ENCODE measurements at regions not wholly inside any gene's neighbourhood (a gene's known extent, or its start where the extent isn't known, plus 50 kb on each side); places are given as distances from the start of the nearest gene placed in this dataset.

- FAIRE-seq (no peak), DNase-seq (ENCODE audit: insufficient read length, low spot score) (no peak)
- TF ChIP-seq TAF1 (IDR thresholded peaks at IDR 0.05; ENCODE audit: low read depth, low read length) (no peak), POU2F2 (IDR thresholded peaks at IDR 0.05; ENCODE audit: low read depth, low read length) (no peak), POLR2A (IDR thresholded peaks at IDR 0.05; ENCODE audit: low read depth, low read length) (no peak), POLR2AphosphoS5 (IDR thresholded peaks at IDR 0.05; ENCODE audit: low read depth, low read length) (no peak), PAX5 (IDR thresholded peaks at IDR 0.05; ENCODE audit: insufficient read depth, low read length, severe bottlenecking) (no peak), SPI1 (IDR thresholded peaks at IDR 0.05; ENCODE audit: low read depth, low read length) (no peak)
Observed at GRCh38 chr15:70351941-70352774, 254.4 kb upstream of the TLE3 start.

- DNase-seq (ENCODE audit: insufficient read length, low spot score) (no peak), FAIRE-seq (no peak)
- TF ChIP-seq TAF1 (IDR thresholded peaks at IDR 0.05; ENCODE audit: low read depth, low read length) (no peak), SPI1 (IDR thresholded peaks at IDR 0.05; ENCODE audit: low read depth, low read length) (no peak), PAX5 (IDR thresholded peaks at IDR 0.05; ENCODE audit: insufficient read depth, low read length, severe bottlenecking) (no peak), POLR2AphosphoS5 (IDR thresholded peaks at IDR 0.05; ENCODE audit: low read depth, low read length) (no peak), POU2F2 (IDR thresholded peaks at IDR 0.05; ENCODE audit: low read depth, low read length) (no peak), POLR2A (IDR thresholded peaks at IDR 0.05; ENCODE audit: low read depth, low read length) (no peak)
Observed at GRCh38 chr15:70351391-70351790, 253.7 kb upstream of the TLE3 start.

- no peak for DNase-seq (ENCODE audit: insufficient read length, low spot score)
- FAIRE-seq: no peak
- TF ChIP-seq POU2F2 (IDR thresholded peaks at IDR 0.05; ENCODE audit: low read depth, low read length): no peak
- TF ChIP-seq POLR2A (IDR thresholded peaks at IDR 0.05; ENCODE audit: low read depth, low read length): no peak
- no peak for TF ChIP-seq POLR2AphosphoS5 (IDR thresholded peaks at IDR 0.05; ENCODE audit: low read depth, low read length)
- no peak for TF ChIP-seq PAX5 (IDR thresholded peaks at IDR 0.05; ENCODE audit: insufficient read depth, low read length, severe bottlenecking)
- no peak for TF ChIP-seq SPI1 (IDR thresholded peaks at IDR 0.05; ENCODE audit: low read depth, low read length)
- no peak for TF ChIP-seq TAF1 (IDR thresholded peaks at IDR 0.05; ENCODE audit: low read depth, low read length)
Observed at GRCh38 chr15:70348581-70349344, 251.0 kb upstream of the TLE3 start.

- TF ChIP-seq POU2F2 (IDR thresholded peaks at IDR 0.05; ENCODE audit: low read depth, low read length) (no peak), SPI1 (IDR thresholded peaks at IDR 0.05; ENCODE audit: low read depth, low read length) (no peak), PAX5 (IDR thresholded peaks at IDR 0.05; ENCODE audit: insufficient read depth, low read length, severe bottlenecking) (no peak), TAF1 (IDR thresholded peaks at IDR 0.05; ENCODE audit: low read depth, low read length) (no peak), POLR2A (IDR thresholded peaks at IDR 0.05; ENCODE audit: low read depth, low read length) (no peak)
- FAIRE-seq (no peak), DNase-seq (ENCODE audit: insufficient read length, low spot score) (no peak)
Observed at GRCh38 chr15:70348226-70348543, 250.5 kb upstream of the TLE3 start.

- TF ChIP-seq POLR2A (IDR thresholded peaks at IDR 0.05; ENCODE audit: low read depth, low read length) (no peak), SPI1 (IDR thresholded peaks at IDR 0.05; ENCODE audit: low read depth, low read length) (no peak), PAX5 (IDR thresholded peaks at IDR 0.05; ENCODE audit: insufficient read depth, low read length, severe bottlenecking) (no peak), POLR2AphosphoS5 (IDR thresholded peaks at IDR 0.05; ENCODE audit: low read depth, low read length) (no peak), POU2F2 (IDR thresholded peaks at IDR 0.05; ENCODE audit: low read depth, low read length) (no peak), TAF1 (IDR thresholded peaks at IDR 0.05; ENCODE audit: low read depth, low read length) (no peak)
- FAIRE-seq (peak; percentile 28), DNase-seq (ENCODE audit: insufficient read length, low spot score) (no peak)
Observed at GRCh38 chr15:70347321-70348225, 249.9 kb upstream of the TLE3 start.

- DNase-seq (ENCODE audit: insufficient read length, low spot score) (no peak), FAIRE-seq (no peak)
- TF ChIP-seq PAX5 (IDR thresholded peaks at IDR 0.05; ENCODE audit: insufficient read depth, low read length, severe bottlenecking): no peak
- TF ChIP-seq SPI1 (IDR thresholded peaks at IDR 0.05; ENCODE audit: low read depth, low read length): no peak
- TF ChIP-seq POLR2AphosphoS5 (IDR thresholded peaks at IDR 0.05; ENCODE audit: low read depth, low read length): no peak
- TF ChIP-seq POLR2A (IDR thresholded peaks at IDR 0.05; ENCODE audit: low read depth, low read length): no peak
- TF ChIP-seq POU2F2 (IDR thresholded peaks at IDR 0.05; ENCODE audit: low read depth, low read length): no peak
- no peak for TF ChIP-seq TAF1 (IDR thresholded peaks at IDR 0.05; ENCODE audit: low read depth, low read length)
Observed at GRCh38 chr15:70345251-70346019, 247.7 kb upstream of the TLE3 start.

GRCh38 chr15:70344666-70345065, 246.9 kb upstream of the TLE3 start:
- FAIRE-seq: no peak
- no peak for DNase-seq (ENCODE audit: insufficient read length, low spot score)
- TF ChIP-seq POLR2A (IDR thresholded peaks at IDR 0.05; ENCODE audit: low read depth, low read length): no peak
- TF ChIP-seq PAX5 (IDR thresholded peaks at IDR 0.05; ENCODE audit: insufficient read depth, low read length, severe bottlenecking): no peak
- no peak for TF ChIP-seq SPI1 (IDR thresholded peaks at IDR 0.05; ENCODE audit: low read depth, low read length)
- TF ChIP-seq POU2F2 (IDR thresholded peaks at IDR 0.05; ENCODE audit: low read depth, low read length): no peak
- no peak for TF ChIP-seq TAF1 (IDR thresholded peaks at IDR 0.05; ENCODE audit: low read depth, low read length)
- TF ChIP-seq POLR2AphosphoS5 (IDR thresholded peaks at IDR 0.05; ENCODE audit: low read depth, low read length): no peak

GRCh38 chr15:70343961-70344621, 246.4 kb upstream of the TLE3 start:
- DNase-seq (ENCODE audit: insufficient read length, low spot score): no peak
- TF ChIP-seq POU2F2 (IDR thresholded peaks at IDR 0.05; ENCODE audit: low read depth, low read length): no peak
- no peak for TF ChIP-seq SPI1 (IDR thresholded peaks at IDR 0.05; ENCODE audit: low read depth, low read length)
- no peak for TF ChIP-seq POLR2A (IDR thresholded peaks at IDR 0.05; ENCODE audit: low read depth, low read length)
- no peak for TF ChIP-seq PAX5 (IDR thresholded peaks at IDR 0.05; ENCODE audit: insufficient read depth, low read length, severe bottlenecking)
- TF ChIP-seq TAF1 (IDR thresholded peaks at IDR 0.05; ENCODE audit: low read depth, low read length): no peak
- no peak for TF ChIP-seq POLR2AphosphoS5 (IDR thresholded peaks at IDR 0.05; ENCODE audit: low read depth, low read length)
- no peak for FAIRE-seq

Measured in GM12891 (cell line).